HG03342 (cell line): ENCODE measurements at regions not wholly inside any gene's neighbourhood (a gene's known extent, or its start where the extent isn't known, plus 50 kb on each side); places are given as distances from the start of the nearest gene placed in this dataset.

Experiments used
- ATAC-seq: cut with Tn5 transposase; IDR thresholded peaks from one replicate; pipeline ENCODE4 v1.9.1; 2021; ENCODE audit warnings: mild to moderate bottlenecking, moderate library complexity; ENCODE audit not compliant: unreplicated experiment

GRCh38 chr11:134882671-134883297 is 470.7 kb upstream of the B3GAT1 start:
- ATAC-seq = no peak

GRCh38 chr11:134882141-134882540 is 470.1 kb upstream of the B3GAT1 start:
- ATAC-seq = no peak

GRCh38 chr11:134880788-134881187 is 468.7 kb upstream of the B3GAT1 start:
- no peak for ATAC-seq

- no peak for ATAC-seq
Measured at GRCh38 chr11:134879931-134880330, 467.9 kb upstream of the B3GAT1 start.

- no peak for ATAC-seq
Measured at GRCh38 chr11:134879341-134879740, 467.3 kb upstream of the B3GAT1 start.

GRCh38 chr11:134878785-134879184 is 466.7 kb upstream of the B3GAT1 start:
- ATAC-seq = no peak

- no peak for ATAC-seq
Measured at GRCh38 chr11:134876226-134876625, 464.2 kb upstream of the B3GAT1 start.

- no peak for ATAC-seq
Measured at GRCh38 chr11:134866981-134867675, 455.1 kb upstream of the B3GAT1 start.

GRCh38 chr11:134866215-134866614 is 454.2 kb upstream of the B3GAT1 start:
- no peak for ATAC-seq

GRCh38 chr11:134864968-134865305 is 452.9 kb upstream of the B3GAT1 start:
- no peak for ATAC-seq

- ATAC-seq = no peak
Measured at GRCh38 chr11:134864233-134864967, 452.4 kb upstream of the B3GAT1 start.

- no peak for ATAC-seq
Measured at GRCh38 chr11:134863294-134863693, 451.3 kb upstream of the B3GAT1 start.

- no peak for ATAC-seq
Measured at GRCh38 chr11:134862587-134863195, 450.6 kb upstream of the B3GAT1 start.

- no peak for ATAC-seq
Measured at GRCh38 chr11:134862105-134862502, 450.1 kb upstream of the B3GAT1 start.

- no peak for ATAC-seq
Measured at GRCh38 chr11:134861490-134862104, 449.6 kb upstream of the B3GAT1 start.

GRCh38 chr11:134858783-134859480 is 446.9 kb upstream of the B3GAT1 start:
- ATAC-seq = no peak

- no peak for ATAC-seq
Measured at GRCh38 chr11:134857035-134857434, 445.0 kb upstream of the B3GAT1 start.

GRCh38 chr11:134856056-134856971 is 444.3 kb upstream of the B3GAT1 start:
- no peak for ATAC-seq
